ENCODE measurements at regions not wholly inside any gene's neighbourhood (a gene's known extent, or its start where the extent isn't known, plus 50 kb on each side); places are given as distances from the start of the nearest gene placed in this dataset.

GRCh38 chr3:68033867-68034266 lies 379.5 kb upstream of the SUCLG2 start:
- TF ChIP-seq POLR2A (IDR thresholded peaks at IDR 0.05): no peak
- TF ChIP-seq EP300 (IDR thresholded peaks at IDR 0.05): no peak
- TF ChIP-seq, protein P1, sequence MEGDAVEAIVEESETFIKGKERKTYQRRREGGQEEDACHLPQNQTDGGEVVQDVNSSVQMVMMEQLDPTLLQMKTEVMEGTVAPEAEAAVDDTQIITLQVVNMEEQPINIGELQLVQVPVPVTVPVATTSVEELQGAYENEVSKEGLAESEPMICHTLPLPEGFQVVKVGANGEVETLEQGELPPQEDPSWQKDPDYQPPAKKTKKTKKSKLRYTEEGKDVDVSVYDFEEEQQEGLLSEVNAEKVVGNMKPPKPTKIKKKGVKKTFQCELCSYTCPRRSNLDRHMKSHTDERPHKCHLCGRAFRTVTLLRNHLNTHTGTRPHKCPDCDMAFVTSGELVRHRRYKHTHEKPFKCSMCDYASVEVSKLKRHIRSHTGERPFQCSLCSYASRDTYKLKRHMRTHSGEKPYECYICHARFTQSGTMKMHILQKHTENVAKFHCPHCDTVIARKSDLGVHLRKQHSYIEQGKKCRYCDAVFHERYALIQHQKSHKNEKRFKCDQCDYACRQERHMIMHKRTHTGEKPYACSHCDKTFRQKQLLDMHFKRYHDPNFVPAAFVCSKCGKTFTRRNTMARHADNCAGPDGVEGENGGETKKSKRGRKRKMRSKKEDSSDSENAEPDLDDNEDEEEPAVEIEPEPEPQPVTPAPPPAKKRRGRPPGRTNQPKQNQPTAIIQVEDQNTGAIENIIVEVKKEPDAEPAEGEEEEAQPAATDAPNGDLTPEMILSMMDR (IDR thresholded peaks at IDR 0.05): no peak

All from sigmoid colon (tissue), 4 donors.